K562 (cell line): ENCODE measurements at regions not wholly inside any gene's neighbourhood (a gene's known extent, or its start where the extent isn't known, plus 50 kb on each side); places are given as distances from the start of the nearest gene placed in this dataset.

Experiments used
- ATAC-seq: fragments of 200-7000 bp; cut with Tn5 transposase; 3 replicates; pipeline ENCODE4 v1.9.1; 2020; ENCODE audit warnings: moderate library complexity
- BruUV-seq: library from RNA; stranded (reverse); fragments of 400-500 nt; replicated peaks from 2 replicates; lab custom pipeline; 2021; lab: Mats Ljungman, UMichigan
- CTCF ChIA-PET: fragments of 300-600 bp; formaldehyde crosslinking; extraction: SDS; loops from one replicate; lab custom pipeline; 2021; ENCODE audit warnings: low intra/inter-chr PET ratio; lab: Yijun Ruan, JAX
- POLR2A ChIA-PET: fragments of 300-600, 350-650 bp; sonication (Branson Sonifier 250); formaldehyde crosslinking; extraction: SDS; loops from one replicate; lab custom pipeline; 2021; ENCODE audit warnings: antibody characterized with exemption, inconsistent platforms; lab: Yijun Ruan, JAX
- DNase-seq, 4 experiments: peaks; one replicate each; pipeline versions ENCODE4 v3.0.0 to v3.0.0-alpha.2; 2011 to 2018; ENCODE audit warnings: low spot score in 3 of 4, mixed read lengths in 3 of 4; ENCODE audit errors: extremely low read depth in 1 of 4
- FAIRE-seq: peaks from 2 replicates; lab custom pipeline; 2011; peaks lifted over from hg19 to GRCh38; lab: Jason Lieb, UNC
- H2AFZ ChIP-seq: 2 replicates; pipeline ENCODE4 v1.6.0; 2011; ENCODE audit warnings: low read depth, low read length, control low read depth, inconsistent platforms
- H3K27ac ChIP-seq: fragments of 200-600 bp; 3 replicates; pipeline ENCODE4 v1.8.0; 2011; ENCODE audit warnings: low read depth, mild to moderate bottlenecking, control low read depth, inconsistent platforms, low read length, moderate library complexity, mixed read lengths; ENCODE audit errors: extremely low read depth
- H3K27me3 ChIP-seq, 2 experiments: fragments of 300-600 bp in 1 of 2; 2 replicates in 1 of 2; 3 replicates in 1 of 2; pipeline versions ENCODE4 v1.6.0 to v1.8.0; 2011; ENCODE audit warnings: inconsistent platforms in 2 of 2, low read length in 2 of 2, mild to moderate bottlenecking in 1 of 2, mixed read lengths in 1 of 2, moderate library complexity in 1 of 2; ENCODE audit not compliant: control insufficient read depth in 2 of 2, insufficient read depth in 2 of 2
- H3K36me3 ChIP-seq: fragments of 300-600 bp; 3 replicates; pipeline ENCODE4 v1.8.0; 2011; ENCODE audit warnings: mild to moderate bottlenecking, low read length, inconsistent platforms; ENCODE audit not compliant: control insufficient read depth, insufficient read depth
- H3K4me1 ChIP-seq, 2 experiments: fragments of 200-600 bp in 1 of 2; replicated peaks in 1 of 2; 2 replicates in 1 of 2; 3 replicates in 1 of 2; pipeline versions ENCODE4 v1.5.1 to v1.8.0; 2011; ENCODE audit warnings: inconsistent platforms in 2 of 2, low read length in 2 of 2, mild to moderate bottlenecking in 1 of 2, mixed read lengths in 1 of 2, moderate library complexity in 1 of 2; ENCODE audit not compliant: control insufficient read depth in 2 of 2, insufficient read depth in 2 of 2
- H3K4me2 ChIP-seq: 2 replicates; pipeline ENCODE4 v1.6.1; 2011; ENCODE audit warnings: low read length, control low read depth, inconsistent platforms, mixed read lengths; ENCODE audit not compliant: insufficient read depth
- H3K4me3 ChIP-seq: fragments of 200-600 bp; sonication (generic), shearing (Covaris generic); 2 replicates; pipeline ENCODE4 v1.5.1; 2016; ENCODE audit warnings: control low read depth, inconsistent platforms
- H3K79me2 ChIP-seq: fragments of 200-600 bp; 3 replicates; pipeline ENCODE4 v1.8.0; 2011; ENCODE audit warnings: low read length, inconsistent platforms; ENCODE audit not compliant: control insufficient read depth, insufficient read depth
- H3K9ac ChIP-seq, 2 experiments: 2 replicates each; pipeline versions ENCODE4 v1.6.0 to v1.6.1; 2011; ENCODE audit warnings: low read depth in 2 of 2, low read length in 2 of 2, control low read depth in 1 of 2, inconsistent platforms in 1 of 2, mild to moderate bottlenecking in 1 of 2, mixed read lengths in 1 of 2; ENCODE audit not compliant: insufficient read depth in 1 of 2
- H3K9me1 ChIP-seq: one replicate; pipeline ENCODE4 v1.6.0; 2011; ENCODE audit warnings: inconsistent platforms, mild to moderate bottlenecking, low read length, moderate library complexity; ENCODE audit not compliant: control insufficient read depth, insufficient read depth
- H3K9me3 ChIP-seq: replicated peaks from 2 replicates; pipeline ENCODE4 v1.5.1; 2011; ENCODE audit warnings: low read depth, low read length, inconsistent platforms; ENCODE audit not compliant: control insufficient read depth, insufficient read depth
- H4K20me1 ChIP-seq: replicated peaks from 2 replicates; pipeline ENCODE4 v1.6.1; 2011; ENCODE audit warnings: low read length, inconsistent platforms, mixed read lengths; ENCODE audit not compliant: control insufficient read depth, insufficient read depth
- CGGBP1 ChIP-seq: fragments of 250-450 bp; sonication (Bioruptor Pico); IDR thresholded peaks from 2 replicates; pipeline ENCODE4 v1.9.0; 2021; ENCODE audit warnings: mild to moderate bottlenecking
- DPF2 ChIP-seq: fragments of 450-650 bp; IDR thresholded peaks from 2 replicates; pipeline ENCODE4 v1.6.1; 2016
- KLF6 ChIP-seq: fragments of 250-450 bp; sonication (Bioruptor Pico); IDR thresholded peaks from 2 replicates; pipeline ENCODE4 v1.4.0; 2020; ENCODE audit warnings: mild to moderate bottlenecking, moderate library complexity, borderline replicate concordance
- SMARCA5 ChIP-seq: fragments of 450-650 bp; IDR thresholded peaks from 2 replicates; pipeline ENCODE4 v1.6.1; 2016
- ZNF133 ChIP-seq: fragments of 250-450 bp; sonication (Bioruptor Pico); IDR thresholded peaks from 2 replicates; pipeline ENCODE4 v1.4.0; 2020; ENCODE audit warnings: mild to moderate bottlenecking
- ZNF316 ChIP-seq: fragments of 450-650 bp; IDR thresholded peaks from 2 replicates; pipeline ENCODE4 v1.6.1; 2016
- WGBS: fragments of 100-300 bp; shearing (Covaris generic); methylation state at CpG from one replicate; pipeline ENCODE4 v1.1.6; 2016; ENCODE audit warnings: low coverage, mixed read lengths; ENCODE audit not compliant: insufficient coverage; ENCODE audit errors: missing lambda C conversion rate; 5-methylcytosine and 5-hydroxymethylcytosine counted together
- in situ Hi-C: fragments of 300-500 bp; cut with MboI; formaldehyde crosslinking; loops from 4 replicates; pipeline ENCODE4 v1.15.0; 2018; ENCODE audit warnings: inconsistent platforms, mixed read lengths
- intact Hi-C: fragments of 100-400 bp; cut with micrococcal nuclease; formaldehyde crosslinking; loops from 2 replicates; pipeline ENCODE4 v1.14.2; 2022

GRCh38 chr4:117264072-117264471 lies 178.7 kb upstream of the TRAM1L1 start:
- Histone ChIP-seq H3K4me3 (no peak overlapping the region), H3K4me1 (no peaks in the 10 kb centered on the region), H3K27ac (no peak overlapping the region), H3K9me3 (no peaks in the 10 kb centered on the region), H4K20me1 (no peaks in the 10 kb centered on the region), H3K9me1 (no peaks in the 10 kb centered on the region), H3K27me3 (no peaks in the 10 kb centered on the region), H2AFZ (no peak overlapping the region), H3K36me3 (no peaks in the 10 kb centered on the region), H3K79me2 (no peaks in the 10 kb centered on the region), H3K4me2 (no peak overlapping the region), H3K9ac (no peak overlapping the region)
- BruUV-seq, result no TSS peak
- in situ Hi-C loops, result no loop called here
- FAIRE-seq (no peak), DNase-seq (no peak), ATAC-seq (no peak)
- intact Hi-C loops, result no loop called here
- ChIA-PET POLR2A (no interaction called here), CTCF (no interaction called here)
- 11% methylated on average over 3 of the region's 3 CpGs for WGBS
- peak; percentile 57 for TF ChIP-seq ZNF316
- no peak for TF ChIP-seq CGGBP1 (CRISPR knock-in tag)
- TF ChIP-seq ZNF133 (CRISPR knock-in tag), result no peak

GRCh38 chr4:117267317-117267716 lies 181.9 kb upstream of the TRAM1L1 start:
- Histone ChIP-seq H3K4me3 (no peak overlapping the region), H3K9me1 (no peaks in the 10 kb centered on the region), H3K79me2 (no peaks in the 10 kb centered on the region), H3K4me1 (no peaks in the 10 kb centered on the region), H4K20me1 (no peaks in the 10 kb centered on the region), H3K9me3 (no peaks in the 10 kb centered on the region), H3K27me3 (no peaks in the 10 kb centered on the region), H3K27ac (no peak overlapping the region), H3K9ac (no peak overlapping the region), H3K4me2 (no peak overlapping the region), H2AFZ (no peak overlapping the region), H3K36me3 (no peaks in the 10 kb centered on the region)
- DNase-seq (no peak), ATAC-seq (no peak), FAIRE-seq (no peak)
- no TSS peak for BruUV-seq
- CTCF ChIA-PET, result no interaction called here
- 3% methylated on average over 3 of the region's 3 CpGs for WGBS
- TF ChIP-seq SMARCA5, result no peak
- no peak for TF ChIP-seq KLF6
- no peak for TF ChIP-seq DPF2
- intact Hi-C loops, result no loop called here
- in situ Hi-C loops, result no loop called here
- POLR2A ChIA-PET, result no interaction called here
